ENCODE measurements at regions not wholly inside any gene's neighbourhood (a gene's known extent, or its start where the extent isn't known, plus 50 kb on each side); places are given as distances from the start of the nearest gene placed in this dataset.

DNA sequence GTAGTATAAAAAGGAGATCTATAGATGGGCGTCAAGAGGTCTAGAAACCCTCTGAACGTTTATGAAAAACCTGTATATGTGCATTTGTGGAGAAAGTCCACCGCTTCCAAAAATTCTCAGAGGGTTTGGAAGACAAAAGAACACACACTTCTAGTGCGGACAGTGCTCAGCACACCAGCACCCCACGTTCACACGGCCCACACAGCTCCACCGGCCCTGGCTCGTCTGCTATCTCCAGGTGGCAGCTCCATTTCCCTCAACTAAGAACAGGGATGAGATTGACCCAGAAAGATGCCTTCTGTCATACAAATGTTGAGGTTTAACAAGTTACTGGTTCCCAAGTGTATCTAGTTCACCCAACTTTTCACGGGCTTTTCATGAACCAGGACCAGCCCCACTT is 255.1 kb downstream of the NR2F1-AS1 start:
- Mint-ChIP-seq H3K27ac (no peak overlapping the region), H3K36me3 (ENCODE audit: low read depth) (no peaks in the 10 kb centered on the region), H3K9me3 (no peaks in the 10 kb centered on the region), H3K27me3 (ENCODE audit: insufficient read depth, low read depth, poor library complexity) (no peaks in the 10 kb centered on the region), H3K4me1 (peaks cover 13% of the 10 kb centered on the region; the same call in 2 of the 3 replicates), H3K4me3 (no peak overlapping the region)
- ATAC-seq: no peak
- H3K4me3 ChIP-seq: no peak overlapping the region
- H3K9me2 ChIP-seq (ENCODE audit: insufficient read depth): no peaks in the 10 kb centered on the region
- H2AFZ ChIP-seq: no peak overlapping the region; the same call in 1 of the 2 replicates
- no peaks in the 10 kb centered on the region for H3K79me2 ChIP-seq (replicated peaks; ENCODE audit: insufficient read depth)
- no peak for DNase-seq (ENCODE audit: low spot score)
- no peak for TF ChIP-seq POLR2AphosphoS5 (IDR thresholded peaks at IDR 0.05; ENCODE audit: low read depth)
- TF ChIP-seq NANOG (IDR thresholded peaks at IDR 0.05; ENCODE audit: borderline replicate concordance): no peak
- TF ChIP-seq, protein P1, sequence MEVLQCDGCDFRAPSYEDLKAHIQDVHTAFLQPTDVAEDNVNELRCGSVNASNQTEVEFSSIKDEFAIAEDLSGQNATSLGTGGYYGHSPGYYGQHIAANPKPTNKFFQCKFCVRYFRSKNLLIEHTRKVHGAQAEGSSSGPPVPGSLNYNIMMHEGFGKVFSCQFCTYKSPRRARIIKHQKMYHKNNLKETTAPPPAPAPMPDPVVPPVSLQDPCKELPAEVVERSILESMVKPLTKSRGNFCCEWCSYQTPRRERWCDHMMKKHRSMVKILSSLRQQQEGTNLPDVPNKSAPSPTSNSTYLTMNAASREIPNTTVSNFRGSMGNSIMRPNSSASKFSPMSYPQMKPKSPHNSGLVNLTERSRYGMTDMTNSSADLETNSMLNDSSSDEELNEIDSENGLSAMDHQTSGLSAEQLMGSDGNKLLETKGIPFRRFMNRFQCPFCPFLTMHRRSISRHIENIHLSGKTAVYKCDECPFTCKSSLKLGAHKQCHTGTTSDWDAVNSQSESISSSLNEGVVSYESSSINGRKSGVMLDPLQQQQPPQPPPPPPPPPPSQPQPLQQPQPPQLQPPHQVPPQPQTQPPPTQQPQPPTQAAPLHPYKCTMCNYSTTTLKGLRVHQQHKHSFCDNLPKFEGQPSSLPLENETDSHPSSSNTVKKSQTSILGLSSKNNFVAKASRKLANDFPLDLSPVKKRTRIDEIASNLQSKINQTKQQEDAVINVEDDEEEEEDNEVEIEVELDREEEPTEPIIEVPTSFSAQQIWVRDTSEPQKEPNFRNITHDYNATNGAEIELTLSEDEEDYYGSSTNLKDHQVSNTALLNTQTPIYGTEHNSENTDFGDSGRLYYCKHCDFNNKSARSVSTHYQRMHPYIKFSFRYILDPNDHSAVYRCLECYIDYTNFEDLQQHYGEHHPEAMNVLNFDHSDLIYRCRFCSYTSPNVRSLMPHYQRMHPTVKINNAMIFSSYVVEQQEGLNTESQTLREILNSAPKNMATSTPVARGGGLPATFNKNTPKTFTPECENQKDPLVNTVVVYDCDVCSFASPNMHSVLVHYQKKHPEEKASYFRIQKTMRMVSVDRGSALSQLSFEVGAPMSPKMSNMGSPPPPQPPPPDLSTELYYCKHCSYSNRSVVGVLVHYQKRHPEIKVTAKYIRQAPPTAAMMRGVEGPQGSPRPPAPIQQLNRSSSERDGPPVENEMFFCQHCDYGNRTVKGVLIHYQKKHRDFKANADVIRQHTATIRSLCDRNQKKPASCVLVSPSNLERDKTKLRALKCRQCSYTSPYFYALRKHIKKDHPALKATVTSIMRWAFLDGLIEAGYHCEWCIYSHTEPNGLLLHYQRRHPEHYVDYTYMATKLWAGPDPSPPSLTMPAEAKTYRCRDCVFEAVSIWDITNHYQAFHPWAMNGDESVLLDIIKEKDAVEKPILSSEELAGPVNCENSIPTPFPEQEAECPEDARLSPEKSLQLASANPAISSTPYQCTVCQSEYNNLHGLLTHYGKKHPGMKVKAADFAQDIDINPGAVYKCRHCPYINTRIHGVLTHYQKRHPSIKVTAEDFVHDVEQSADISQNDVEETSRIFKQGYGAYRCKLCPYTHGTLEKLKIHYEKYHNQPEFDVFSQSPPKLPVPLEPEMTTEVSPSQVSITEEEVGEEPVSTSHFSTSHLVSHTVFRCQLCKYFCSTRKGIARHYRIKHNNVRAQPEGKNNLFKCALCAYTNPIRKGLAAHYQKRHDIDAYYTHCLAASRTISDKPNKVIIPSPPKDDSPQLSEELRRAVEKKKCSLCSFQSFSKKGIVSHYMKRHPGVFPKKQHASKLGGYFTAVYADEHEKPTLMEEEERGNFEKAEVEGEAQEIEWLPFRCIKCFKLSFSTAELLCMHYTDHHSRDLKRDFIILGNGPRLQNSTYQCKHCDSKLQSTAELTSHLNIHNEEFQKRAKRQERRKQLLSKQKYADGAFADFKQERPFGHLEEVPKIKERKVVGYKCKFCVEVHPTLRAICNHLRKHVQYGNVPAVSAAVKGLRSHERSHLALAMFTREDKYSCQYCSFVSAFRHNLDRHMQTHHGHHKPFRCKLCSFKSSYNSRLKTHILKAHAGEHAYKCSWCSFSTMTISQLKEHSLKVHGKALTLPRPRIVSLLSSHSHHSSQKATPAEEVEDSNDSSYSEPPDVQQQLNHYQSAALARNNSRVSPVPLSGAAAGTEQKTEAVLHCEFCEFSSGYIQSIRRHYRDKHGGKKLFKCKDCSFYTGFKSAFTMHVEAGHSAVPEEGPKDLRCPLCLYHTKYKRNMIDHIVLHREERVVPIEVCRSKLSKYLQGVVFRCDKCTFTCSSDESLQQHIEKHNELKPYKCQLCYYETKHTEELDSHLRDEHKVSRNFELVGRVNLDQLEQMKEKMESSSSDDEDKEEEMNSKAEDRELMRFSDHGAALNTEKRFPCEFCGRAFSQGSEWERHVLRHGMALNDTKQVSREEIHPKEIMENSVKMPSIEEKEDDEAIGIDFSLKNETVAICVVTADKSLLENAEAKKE (CRISPR knock-in tag; IDR thresholded peaks at IDR 0.05): no peak
- no peak for TF ChIP-seq EZH2phosphoT487 (IDR thresholded peaks at IDR 0.05; ENCODE audit: unreplicated experiment)
- TF ChIP-seq, protein P2, sequence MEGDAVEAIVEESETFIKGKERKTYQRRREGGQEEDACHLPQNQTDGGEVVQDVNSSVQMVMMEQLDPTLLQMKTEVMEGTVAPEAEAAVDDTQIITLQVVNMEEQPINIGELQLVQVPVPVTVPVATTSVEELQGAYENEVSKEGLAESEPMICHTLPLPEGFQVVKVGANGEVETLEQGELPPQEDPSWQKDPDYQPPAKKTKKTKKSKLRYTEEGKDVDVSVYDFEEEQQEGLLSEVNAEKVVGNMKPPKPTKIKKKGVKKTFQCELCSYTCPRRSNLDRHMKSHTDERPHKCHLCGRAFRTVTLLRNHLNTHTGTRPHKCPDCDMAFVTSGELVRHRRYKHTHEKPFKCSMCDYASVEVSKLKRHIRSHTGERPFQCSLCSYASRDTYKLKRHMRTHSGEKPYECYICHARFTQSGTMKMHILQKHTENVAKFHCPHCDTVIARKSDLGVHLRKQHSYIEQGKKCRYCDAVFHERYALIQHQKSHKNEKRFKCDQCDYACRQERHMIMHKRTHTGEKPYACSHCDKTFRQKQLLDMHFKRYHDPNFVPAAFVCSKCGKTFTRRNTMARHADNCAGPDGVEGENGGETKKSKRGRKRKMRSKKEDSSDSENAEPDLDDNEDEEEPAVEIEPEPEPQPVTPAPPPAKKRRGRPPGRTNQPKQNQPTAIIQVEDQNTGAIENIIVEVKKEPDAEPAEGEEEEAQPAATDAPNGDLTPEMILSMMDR (conservative IDR thresholded peaks at IDR 0.05; ENCODE audit: low read depth in 2 of 2): no peak
- no peak for TF ChIP-seq STAT1 (IDR thresholded peaks at IDR 0.05; ENCODE audit: unreplicated experiment)
- no peak for TF ChIP-seq ZNF331 (CRISPR knock-in tag; IDR thresholded peaks at IDR 0.05; ENCODE audit: low read depth)
- no peaks in the 10 kb centered on the region for H3K36me3 ChIP-seq (ENCODE audit: insufficient read depth)
- no peaks in the 10 kb centered on the region for H3K4me1 ChIP-seq (ENCODE audit: insufficient read depth)
- no peak overlapping the region for H3K27ac ChIP-seq (ENCODE audit: low read depth)
- no peaks in the 10 kb centered on the region for H3K27me3 ChIP-seq (ENCODE audit: insufficient read depth)
- H3K4me2 ChIP-seq: no peak overlapping the region
- no peaks in the 10 kb centered on the region for H4K20me1 ChIP-seq (replicated peaks; ENCODE audit: insufficient read depth)
- H3F3A ChIP-seq (replicated peaks; ENCODE audit: low read depth): no peaks in the 10 kb centered on the region

Data from GM23338 (cell line).